Activated CD8-positive, alpha-beta T cell treated with anti-CD3 and anti-CD28 coated beads for 36 hours (primary cell): ENCODE measurements at regions not wholly inside any gene's neighbourhood (a gene's known extent, or its start where the extent isn't known, plus 50 kb on each side); places are given as distances from the start of the nearest gene placed in this dataset.

ENCODE experiments used
- ATAC-seq: fragments of 200-7000 bp; cut with Tn5 transposase; one replicate; pipeline ENCODE4 v1.10.0; 2021; ENCODE audit warnings: mild to moderate bottlenecking, moderate library complexity
- CTCF ChIA-PET: fragments of 350-600 bp; sonication (Branson Sonifier 250); formaldehyde crosslinking; loops from one replicate; lab custom pipeline; 2021; ENCODE audit warnings: antibody characterized with exemption; lab: Charles Lee
- POLR2A ChIA-PET: fragments of 350-600 bp; sonication (Branson Sonifier 250); formaldehyde crosslinking; loops from one replicate; lab custom pipeline; 2021; ENCODE audit warnings: antibody characterized with exemption; lab: Charles Lee
- DNase-seq: peaks from one replicate; pipeline ENCODE4 v3.0.0-alpha.2; 2020
- H3K27ac Mint-ChIP-seq: one replicate; pipeline ENCODE4 v1.8.0; 2021; ENCODE audit warnings: mild to moderate bottlenecking, mixed read lengths
- H3K27me3 Mint-ChIP-seq: one replicate; pipeline ENCODE4 v1.8.0; 2021; ENCODE audit warnings: mixed read lengths
- H3K36me3 Mint-ChIP-seq: one replicate; pipeline ENCODE4 v1.8.0; 2021; ENCODE audit warnings: low read depth, mixed read lengths
- H3K4me1 Mint-ChIP-seq: one replicate; pipeline ENCODE4 v1.8.0; 2021; ENCODE audit warnings: low read depth, mixed read lengths
- H3K4me3 Mint-ChIP-seq: one replicate; pipeline ENCODE4 v1.8.0; 2021; ENCODE audit warnings: mild to moderate bottlenecking, moderate library complexity, mixed read lengths
- H3K9me3 Mint-ChIP-seq: one replicate; pipeline ENCODE4 v1.8.0; 2021; ENCODE audit warnings: mixed read lengths
- CTCF ChIP-seq: fragments of 200-600 bp; IDR thresholded peaks from one replicate; pipeline ENCODE4 v1.8.0; 2022; ENCODE audit warnings: antibody characterized with exemption, mild to moderate bottlenecking
- intact Hi-C: fragments of 100-400 bp; cut with micrococcal nuclease; formaldehyde crosslinking; loops from one replicate; pipeline ENCODE4 v1.10.0; 2022

- TF ChIP-seq CTCF: no peak
- CTCF ChIA-PET: no interaction called here
- DNase-seq: no peak
- no peak overlapping the region for H3K27ac Mint-ChIP-seq
- no peaks in the 10 kb centered on the region for H3K4me1 Mint-ChIP-seq
- H3K36me3 Mint-ChIP-seq: no peaks in the 10 kb centered on the region
- intact Hi-C loops: no loop called here
- no peak for ATAC-seq
- POLR2A ChIA-PET: no interaction called here
- peaks cover 8% of the 10 kb centered on the region for H3K27me3 Mint-ChIP-seq
- H3K4me3 Mint-ChIP-seq: no peak overlapping the region
- H3K9me3 Mint-ChIP-seq: no peaks in the 10 kb centered on the region
Measured at GRCh38 chr2:120528051-120528692, 182.2 kb downstream of the INHBB start.

GRCh38 chr2:120528693-120529076, 182.7 kb downstream of the INHBB start:
- Mint-ChIP-seq H3K4me1 (no peaks in the 10 kb centered on the region), H3K27me3 (peaks cover 6% of the 10 kb centered on the region), H3K9me3 (no peaks in the 10 kb centered on the region), H3K36me3 (no peaks in the 10 kb centered on the region), H3K4me3 (no peak overlapping the region), H3K27ac (no peak overlapping the region)
- no peak for TF ChIP-seq CTCF
- intact Hi-C loops: no loop called here
- ATAC-seq: no peak
- CTCF ChIA-PET: no interaction called here
- POLR2A ChIA-PET: no interaction called here
- no peak for DNase-seq

- no peak for TF ChIP-seq CTCF
- DNase-seq (no peak), ATAC-seq (no peak)
- ChIA-PET CTCF (no interaction called here), POLR2A (no interaction called here)
- no peaks in the 10 kb centered on the region for H3K9me3 Mint-ChIP-seq
- H3K27me3 Mint-ChIP-seq: peaks cover 4% of the 10 kb centered on the region
- no peak overlapping the region for H3K4me3 Mint-ChIP-seq
- no peak overlapping the region for H3K27ac Mint-ChIP-seq
- H3K36me3 Mint-ChIP-seq: no peaks in the 10 kb centered on the region
- intact Hi-C loops: no loop called here
- H3K4me1 Mint-ChIP-seq: no peaks in the 10 kb centered on the region
Measured at GRCh38 chr2:120530781-120531180, 184.8 kb downstream of the INHBB start.

GRCh38 chr2:120531365-120531764, 185.4 kb downstream of the INHBB start:
- peaks cover 4% of the 10 kb centered on the region for H3K27me3 Mint-ChIP-seq
- H3K4me1 Mint-ChIP-seq: no peaks in the 10 kb centered on the region
- no peak overlapping the region for H3K4me3 Mint-ChIP-seq
- no peak overlapping the region for H3K27ac Mint-ChIP-seq
- ChIA-PET POLR2A (no interaction called here), CTCF (no interaction called here)
- H3K36me3 Mint-ChIP-seq: no peaks in the 10 kb centered on the region
- DNase-seq (no peak), ATAC-seq (no peak)
- no peak for TF ChIP-seq CTCF
- intact Hi-C loops: no loop called here
- H3K9me3 Mint-ChIP-seq: no peaks in the 10 kb centered on the region

GRCh38 chr2:120531863-120532600, 186.1 kb downstream of the INHBB start:
- ChIA-PET POLR2A (no interaction called here), CTCF (no interaction called here)
- Mint-ChIP-seq H3K4me3 (no peak overlapping the region), H3K27me3 (peaks cover 4% of the 10 kb centered on the region), H3K9me3 (no peaks in the 10 kb centered on the region), H3K27ac (no peak overlapping the region), H3K4me1 (no peaks in the 10 kb centered on the region), H3K36me3 (no peaks in the 10 kb centered on the region)
- intact Hi-C loops: no loop called here
- TF ChIP-seq CTCF: no peak
- ATAC-seq (no peak), DNase-seq (no peak)
